Ureter (tissue), 1 donor: ENCODE measurements at regions not wholly inside any gene's neighbourhood (a gene's known extent, or its start where the extent isn't known, plus 50 kb on each side); places are given as distances from the start of the nearest gene placed in this dataset.

ENCODE experiments used
- DNase-seq: peaks from one replicate; pipeline ENCODE4 v3.0.0-alpha.2; 2020; ENCODE audit warnings: low spot score
- donor health status: DM: yes; HTN: yes; CAD: no.

- no peak for DNase-seq
Observed at GRCh38 chr2:146040051-146040450, 1520.1 kb upstream of the ZEB2 start.

GRCh38 chr2:146038014-146038413 is 1518.1 kb upstream of the ZEB2 start:
- DNase-seq = no peak

GRCh38 chr2:146037334-146037870 is 1517.5 kb upstream of the ZEB2 start:
- DNase-seq = no peak

GRCh38 chr2:146031158-146031557 is 1511.2 kb upstream of the ZEB2 start:
- DNase-seq = no peak

- no peak for DNase-seq
Observed at GRCh38 chr2:146027156-146027555, 1507.2 kb upstream of the ZEB2 start.

GRCh38 chr2:146025519-146025918 is 1505.6 kb upstream of the ZEB2 start:
- DNase-seq = no peak

- DNase-seq = no peak
Observed at GRCh38 chr2:146024212-146024743, 1504.4 kb upstream of the ZEB2 start.

- DNase-seq = no peak
Observed at GRCh38 chr2:146004462-146004861, 1484.5 kb upstream of the ZEB2 start.

GRCh38 chr2:146003337-146003736 is 1483.4 kb upstream of the ZEB2 start:
- no peak for DNase-seq

- DNase-seq = no peak
Observed at GRCh38 chr2:145994910-145995309, 1475.0 kb upstream of the ZEB2 start.

- DNase-seq = no peak
Observed at GRCh38 chr2:145992572-145992971, 1472.7 kb upstream of the ZEB2 start.

GRCh38 chr2:145987793-145988192 is 1467.9 kb upstream of the ZEB2 start:
- DNase-seq = no peak

GRCh38 chr2:145985517-145985916 is 1465.6 kb upstream of the ZEB2 start:
- no peak for DNase-seq

- no peak for DNase-seq
Observed at GRCh38 chr2:145984580-145984979, 1464.7 kb upstream of the ZEB2 start.

- no peak for DNase-seq
Observed at GRCh38 chr2:145980318-145980717, 1460.4 kb upstream of the ZEB2 start.

- no peak for DNase-seq
Observed at GRCh38 chr2:145975406-145975805, 1455.5 kb upstream of the ZEB2 start.

- no peak for DNase-seq
Observed at GRCh38 chr2:145961846-145962245, 1441.9 kb upstream of the ZEB2 start.

GRCh38 chr2:145960479-145961163 is 1440.7 kb upstream of the ZEB2 start:
- peak; percentile 30 for DNase-seq

- no peak for DNase-seq
Observed at GRCh38 chr2:145958611-145959010, 1438.7 kb upstream of the ZEB2 start.

- no peak for DNase-seq
Observed at GRCh38 chr2:145957929-145958328, 1438.0 kb upstream of the ZEB2 start.

- DNase-seq = no peak
Observed at GRCh38 chr2:145939949-145940348, 1420.0 kb upstream of the ZEB2 start.

- DNase-seq = no peak
Observed at GRCh38 chr2:145935016-145935415, 1415.1 kb upstream of the ZEB2 start.

GRCh38 chr2:145931781-145932395 is 1412.0 kb upstream of the ZEB2 start:
- DNase-seq = no peak
